GM23338 (cell line): ENCODE measurements at regions not wholly inside any gene's neighbourhood (a gene's known extent, or its start where the extent isn't known, plus 50 kb on each side); places are given as distances from the start of the nearest gene placed in this dataset.

Experiments used
- CREB1 ChIP-seq: fragments of 250-450 bp; sonication (Bioruptor Pico); IDR thresholded peaks from 2 replicates; pipeline ENCODE4 v1.5.0; 2020; ENCODE audit warnings: low read depth, mild to moderate bottlenecking, moderate library complexity
- EZH2 ChIP-seq: fragments of 200-600 bp; sonication (generic); IDR thresholded peaks from one replicate; pipeline ENCODE4 v1.8.0; 2017; ENCODE audit warnings: antibody characterized with exemption, mild to moderate bottlenecking, low read depth; ENCODE audit not compliant: unreplicated experiment
- NANOG ChIP-seq: IDR thresholded peaks from 2 replicates; pipeline ENCODE4 v1.6.1; 2016; ENCODE audit warnings: antibody characterized with exemption, borderline replicate concordance
- POLR2AphosphoS5 ChIP-seq: IDR thresholded peaks from 2 replicates; pipeline ENCODE4 v1.6.1; 2016; ENCODE audit warnings: antibody characterized with exemption, low read depth
- TF ChIP-seq, protein P1 (sequence below): fragments of 250-450 bp; sonication (Bioruptor Pico); IDR thresholded peaks from 2 replicates; pipeline ENCODE4 v1.5.0; 2020; ENCODE audit warnings: mild to moderate bottlenecking, moderate library complexity
- TF ChIP-seq, protein P2 (sequence below), 2 experiments: fragments of 200-600 bp in 1 of 2; sonication (generic) in 1 of 2; conservative IDR thresholded peaks; 2 replicates each; pipeline versions ENCODE4 v1.5.1 to v1.6.1; 2016 to 2017; ENCODE audit warnings: antibody characterized with exemption in 2 of 2, low read depth in 2 of 2, mild to moderate bottlenecking in 2 of 2, moderate library complexity in 1 of 2
- TF ChIP-seq, protein P3 (sequence below): IDR thresholded peaks from one replicate; pipeline ENCODE4 v1.6.1; 2018; ENCODE audit warnings: antibody characterized with exemption; ENCODE audit not compliant: unreplicated experiment

DNA sequence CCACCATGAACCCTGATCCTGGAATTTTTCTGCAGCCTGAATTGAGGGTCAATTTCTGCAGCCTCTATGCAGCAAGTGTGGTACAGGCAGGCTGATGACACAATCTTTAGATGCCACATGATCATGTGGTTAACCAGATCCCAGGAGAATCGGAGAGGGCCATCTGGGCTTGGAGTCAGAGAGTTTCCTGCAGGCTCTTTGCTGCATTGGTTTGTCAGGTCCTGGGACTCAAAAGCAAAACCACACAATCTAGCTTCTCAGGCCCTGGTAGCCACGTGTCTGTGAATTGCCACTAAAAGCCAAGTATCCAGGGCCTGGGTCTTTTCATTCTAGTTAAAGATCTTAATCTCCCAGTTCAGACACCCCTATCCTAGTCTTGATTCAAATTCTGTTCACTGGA, 464.5 kb downstream of the BCOR start (continued):
- TF ChIP-seq, protein P1, sequence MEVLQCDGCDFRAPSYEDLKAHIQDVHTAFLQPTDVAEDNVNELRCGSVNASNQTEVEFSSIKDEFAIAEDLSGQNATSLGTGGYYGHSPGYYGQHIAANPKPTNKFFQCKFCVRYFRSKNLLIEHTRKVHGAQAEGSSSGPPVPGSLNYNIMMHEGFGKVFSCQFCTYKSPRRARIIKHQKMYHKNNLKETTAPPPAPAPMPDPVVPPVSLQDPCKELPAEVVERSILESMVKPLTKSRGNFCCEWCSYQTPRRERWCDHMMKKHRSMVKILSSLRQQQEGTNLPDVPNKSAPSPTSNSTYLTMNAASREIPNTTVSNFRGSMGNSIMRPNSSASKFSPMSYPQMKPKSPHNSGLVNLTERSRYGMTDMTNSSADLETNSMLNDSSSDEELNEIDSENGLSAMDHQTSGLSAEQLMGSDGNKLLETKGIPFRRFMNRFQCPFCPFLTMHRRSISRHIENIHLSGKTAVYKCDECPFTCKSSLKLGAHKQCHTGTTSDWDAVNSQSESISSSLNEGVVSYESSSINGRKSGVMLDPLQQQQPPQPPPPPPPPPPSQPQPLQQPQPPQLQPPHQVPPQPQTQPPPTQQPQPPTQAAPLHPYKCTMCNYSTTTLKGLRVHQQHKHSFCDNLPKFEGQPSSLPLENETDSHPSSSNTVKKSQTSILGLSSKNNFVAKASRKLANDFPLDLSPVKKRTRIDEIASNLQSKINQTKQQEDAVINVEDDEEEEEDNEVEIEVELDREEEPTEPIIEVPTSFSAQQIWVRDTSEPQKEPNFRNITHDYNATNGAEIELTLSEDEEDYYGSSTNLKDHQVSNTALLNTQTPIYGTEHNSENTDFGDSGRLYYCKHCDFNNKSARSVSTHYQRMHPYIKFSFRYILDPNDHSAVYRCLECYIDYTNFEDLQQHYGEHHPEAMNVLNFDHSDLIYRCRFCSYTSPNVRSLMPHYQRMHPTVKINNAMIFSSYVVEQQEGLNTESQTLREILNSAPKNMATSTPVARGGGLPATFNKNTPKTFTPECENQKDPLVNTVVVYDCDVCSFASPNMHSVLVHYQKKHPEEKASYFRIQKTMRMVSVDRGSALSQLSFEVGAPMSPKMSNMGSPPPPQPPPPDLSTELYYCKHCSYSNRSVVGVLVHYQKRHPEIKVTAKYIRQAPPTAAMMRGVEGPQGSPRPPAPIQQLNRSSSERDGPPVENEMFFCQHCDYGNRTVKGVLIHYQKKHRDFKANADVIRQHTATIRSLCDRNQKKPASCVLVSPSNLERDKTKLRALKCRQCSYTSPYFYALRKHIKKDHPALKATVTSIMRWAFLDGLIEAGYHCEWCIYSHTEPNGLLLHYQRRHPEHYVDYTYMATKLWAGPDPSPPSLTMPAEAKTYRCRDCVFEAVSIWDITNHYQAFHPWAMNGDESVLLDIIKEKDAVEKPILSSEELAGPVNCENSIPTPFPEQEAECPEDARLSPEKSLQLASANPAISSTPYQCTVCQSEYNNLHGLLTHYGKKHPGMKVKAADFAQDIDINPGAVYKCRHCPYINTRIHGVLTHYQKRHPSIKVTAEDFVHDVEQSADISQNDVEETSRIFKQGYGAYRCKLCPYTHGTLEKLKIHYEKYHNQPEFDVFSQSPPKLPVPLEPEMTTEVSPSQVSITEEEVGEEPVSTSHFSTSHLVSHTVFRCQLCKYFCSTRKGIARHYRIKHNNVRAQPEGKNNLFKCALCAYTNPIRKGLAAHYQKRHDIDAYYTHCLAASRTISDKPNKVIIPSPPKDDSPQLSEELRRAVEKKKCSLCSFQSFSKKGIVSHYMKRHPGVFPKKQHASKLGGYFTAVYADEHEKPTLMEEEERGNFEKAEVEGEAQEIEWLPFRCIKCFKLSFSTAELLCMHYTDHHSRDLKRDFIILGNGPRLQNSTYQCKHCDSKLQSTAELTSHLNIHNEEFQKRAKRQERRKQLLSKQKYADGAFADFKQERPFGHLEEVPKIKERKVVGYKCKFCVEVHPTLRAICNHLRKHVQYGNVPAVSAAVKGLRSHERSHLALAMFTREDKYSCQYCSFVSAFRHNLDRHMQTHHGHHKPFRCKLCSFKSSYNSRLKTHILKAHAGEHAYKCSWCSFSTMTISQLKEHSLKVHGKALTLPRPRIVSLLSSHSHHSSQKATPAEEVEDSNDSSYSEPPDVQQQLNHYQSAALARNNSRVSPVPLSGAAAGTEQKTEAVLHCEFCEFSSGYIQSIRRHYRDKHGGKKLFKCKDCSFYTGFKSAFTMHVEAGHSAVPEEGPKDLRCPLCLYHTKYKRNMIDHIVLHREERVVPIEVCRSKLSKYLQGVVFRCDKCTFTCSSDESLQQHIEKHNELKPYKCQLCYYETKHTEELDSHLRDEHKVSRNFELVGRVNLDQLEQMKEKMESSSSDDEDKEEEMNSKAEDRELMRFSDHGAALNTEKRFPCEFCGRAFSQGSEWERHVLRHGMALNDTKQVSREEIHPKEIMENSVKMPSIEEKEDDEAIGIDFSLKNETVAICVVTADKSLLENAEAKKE (CRISPR knock-in tag): no peak
- TF ChIP-seq CREB1 (CRISPR knock-in tag): no peak
- TF ChIP-seq, protein P2, sequence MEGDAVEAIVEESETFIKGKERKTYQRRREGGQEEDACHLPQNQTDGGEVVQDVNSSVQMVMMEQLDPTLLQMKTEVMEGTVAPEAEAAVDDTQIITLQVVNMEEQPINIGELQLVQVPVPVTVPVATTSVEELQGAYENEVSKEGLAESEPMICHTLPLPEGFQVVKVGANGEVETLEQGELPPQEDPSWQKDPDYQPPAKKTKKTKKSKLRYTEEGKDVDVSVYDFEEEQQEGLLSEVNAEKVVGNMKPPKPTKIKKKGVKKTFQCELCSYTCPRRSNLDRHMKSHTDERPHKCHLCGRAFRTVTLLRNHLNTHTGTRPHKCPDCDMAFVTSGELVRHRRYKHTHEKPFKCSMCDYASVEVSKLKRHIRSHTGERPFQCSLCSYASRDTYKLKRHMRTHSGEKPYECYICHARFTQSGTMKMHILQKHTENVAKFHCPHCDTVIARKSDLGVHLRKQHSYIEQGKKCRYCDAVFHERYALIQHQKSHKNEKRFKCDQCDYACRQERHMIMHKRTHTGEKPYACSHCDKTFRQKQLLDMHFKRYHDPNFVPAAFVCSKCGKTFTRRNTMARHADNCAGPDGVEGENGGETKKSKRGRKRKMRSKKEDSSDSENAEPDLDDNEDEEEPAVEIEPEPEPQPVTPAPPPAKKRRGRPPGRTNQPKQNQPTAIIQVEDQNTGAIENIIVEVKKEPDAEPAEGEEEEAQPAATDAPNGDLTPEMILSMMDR (conservative IDR thresholded peaks at IDR 0.05; ENCODE audit: low read depth in 2 of 2): no peak
- no peak for TF ChIP-seq POLR2AphosphoS5
- no peak for TF ChIP-seq EZH2
- TF ChIP-seq NANOG: no peak
- TF ChIP-seq, protein P3, sequence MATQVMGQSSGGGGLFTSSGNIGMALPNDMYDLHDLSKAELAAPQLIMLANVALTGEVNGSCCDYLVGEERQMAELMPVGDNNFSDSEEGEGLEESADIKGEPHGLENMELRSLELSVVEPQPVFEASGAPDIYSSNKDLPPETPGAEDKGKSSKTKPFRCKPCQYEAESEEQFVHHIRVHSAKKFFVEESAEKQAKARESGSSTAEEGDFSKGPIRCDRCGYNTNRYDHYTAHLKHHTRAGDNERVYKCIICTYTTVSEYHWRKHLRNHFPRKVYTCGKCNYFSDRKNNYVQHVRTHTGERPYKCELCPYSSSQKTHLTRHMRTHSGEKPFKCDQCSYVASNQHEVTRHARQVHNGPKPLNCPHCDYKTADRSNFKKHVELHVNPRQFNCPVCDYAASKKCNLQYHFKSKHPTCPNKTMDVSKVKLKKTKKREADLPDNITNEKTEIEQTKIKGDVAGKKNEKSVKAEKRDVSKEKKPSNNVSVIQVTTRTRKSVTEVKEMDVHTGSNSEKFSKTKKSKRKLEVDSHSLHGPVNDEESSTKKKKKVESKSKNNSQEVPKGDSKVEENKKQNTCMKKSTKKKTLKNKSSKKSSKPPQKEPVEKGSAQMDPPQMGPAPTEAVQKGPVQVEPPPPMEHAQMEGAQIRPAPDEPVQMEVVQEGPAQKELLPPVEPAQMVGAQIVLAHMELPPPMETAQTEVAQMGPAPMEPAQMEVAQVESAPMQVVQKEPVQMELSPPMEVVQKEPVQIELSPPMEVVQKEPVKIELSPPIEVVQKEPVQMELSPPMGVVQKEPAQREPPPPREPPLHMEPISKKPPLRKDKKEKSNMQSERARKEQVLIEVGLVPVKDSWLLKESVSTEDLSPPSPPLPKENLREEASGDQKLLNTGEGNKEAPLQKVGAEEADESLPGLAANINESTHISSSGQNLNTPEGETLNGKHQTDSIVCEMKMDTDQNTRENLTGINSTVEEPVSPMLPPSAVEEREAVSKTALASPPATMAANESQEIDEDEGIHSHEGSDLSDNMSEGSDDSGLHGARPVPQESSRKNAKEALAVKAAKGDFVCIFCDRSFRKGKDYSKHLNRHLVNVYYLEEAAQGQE: no peak
